ENCODE measurements at regions not wholly inside any gene's neighbourhood (a gene's known extent, or its start where the extent isn't known, plus 50 kb on each side); places are given as distances from the start of the nearest gene placed in this dataset.

DNA sequence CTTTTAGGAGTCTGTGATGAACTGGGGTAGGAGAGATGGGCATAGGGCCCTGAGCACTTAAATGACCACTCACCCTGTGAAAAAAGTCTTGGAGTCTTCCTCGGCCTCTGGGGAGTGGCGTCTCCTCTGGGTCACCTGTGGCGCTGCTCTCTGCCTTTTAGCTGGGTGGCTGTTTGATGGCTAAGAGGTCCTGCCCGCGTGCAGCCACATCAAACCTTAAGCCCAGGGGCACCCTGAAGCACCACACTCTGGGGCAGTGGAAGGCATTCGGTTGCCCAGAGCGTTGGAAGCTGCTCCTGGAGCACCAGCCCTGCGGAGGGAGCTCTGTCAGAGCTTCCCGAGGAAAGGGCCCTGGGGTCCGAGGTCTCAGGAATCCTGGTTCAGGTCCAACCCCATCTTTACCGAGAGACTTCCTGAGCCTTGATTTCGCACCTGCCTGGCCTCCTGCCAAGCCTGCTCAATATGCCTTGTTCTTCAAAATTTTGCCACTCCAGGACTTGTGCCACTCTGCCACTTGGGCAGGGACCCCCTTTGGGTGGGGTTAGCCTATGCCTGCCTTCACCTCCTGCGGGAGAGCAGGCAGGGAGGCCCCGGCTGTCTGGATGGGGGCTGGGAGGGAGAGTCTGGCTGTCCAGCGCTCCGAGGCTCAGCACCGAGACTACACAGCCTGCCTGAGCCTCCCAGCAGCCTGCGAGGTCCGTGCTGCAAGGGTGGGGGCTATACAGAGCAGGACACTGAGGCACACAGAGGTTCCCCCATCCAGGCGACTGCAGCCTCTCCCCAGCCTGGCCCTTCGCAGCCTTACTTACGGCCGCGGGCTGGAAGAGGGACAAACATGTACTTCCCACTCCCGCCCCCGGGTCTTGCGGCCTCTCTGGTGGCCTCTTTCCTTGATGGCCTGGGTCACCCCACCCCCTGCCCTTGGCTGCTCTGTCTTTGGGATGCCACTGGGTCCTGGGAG lies 63.4 kb upstream of the RNU6ATAC start:
- DNase-seq (ENCODE audit: low spot score): no peak

- DNase-seq (ENCODE audit: low spot score): no peak
Measured at GRCh38 chr9:134228649-134229048, 64.3 kb upstream of the RNU6ATAC start.

- no peak for DNase-seq (ENCODE audit: low spot score)
Measured at GRCh38 chr9:134229466-134230091, 65.2 kb upstream of the RNU6ATAC start.

DNA sequence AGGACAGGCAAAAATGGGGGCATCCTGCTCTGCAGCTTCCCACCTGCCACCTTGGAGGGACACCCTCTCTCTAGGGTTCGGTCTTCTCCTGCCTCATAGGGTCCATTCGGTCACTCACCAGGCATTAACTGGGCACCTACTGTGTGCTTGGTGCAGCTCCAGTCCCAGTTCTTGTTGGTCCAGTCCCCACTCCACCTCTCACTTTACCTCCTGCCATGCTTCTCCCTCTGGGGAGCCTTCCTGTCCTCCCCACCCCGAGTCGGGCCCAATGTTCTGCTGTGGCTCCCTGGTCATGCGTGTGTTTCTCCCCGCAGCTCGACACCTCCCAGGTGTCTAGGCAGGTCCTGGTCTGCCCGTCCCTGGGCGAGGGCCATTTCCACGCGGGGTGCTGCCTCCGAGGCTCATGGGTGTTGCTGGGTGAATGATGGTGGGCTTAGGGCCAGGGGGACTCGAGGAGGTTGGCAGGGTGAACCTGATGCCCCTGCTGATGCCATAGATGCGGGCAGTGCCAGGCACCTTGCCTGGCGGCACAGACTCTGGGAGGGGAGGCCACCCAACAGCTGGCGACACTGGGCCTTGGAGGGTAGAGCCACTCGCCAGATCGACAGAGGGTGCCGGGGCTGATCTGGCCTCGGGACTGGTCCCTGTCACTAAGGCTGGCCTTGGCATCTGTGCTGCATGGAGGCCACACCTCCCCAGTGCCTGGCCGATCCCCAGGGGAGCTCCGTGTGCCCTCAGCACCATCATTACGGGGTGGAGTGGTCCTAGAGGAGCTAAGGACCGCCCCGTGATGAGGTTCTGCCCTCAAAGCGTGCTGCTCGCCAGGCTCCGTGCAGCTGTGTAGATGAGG lies 66.0 kb upstream of the RNU6ATAC start:
- DNase-seq (ENCODE audit: low spot score): no peak

DNA sequence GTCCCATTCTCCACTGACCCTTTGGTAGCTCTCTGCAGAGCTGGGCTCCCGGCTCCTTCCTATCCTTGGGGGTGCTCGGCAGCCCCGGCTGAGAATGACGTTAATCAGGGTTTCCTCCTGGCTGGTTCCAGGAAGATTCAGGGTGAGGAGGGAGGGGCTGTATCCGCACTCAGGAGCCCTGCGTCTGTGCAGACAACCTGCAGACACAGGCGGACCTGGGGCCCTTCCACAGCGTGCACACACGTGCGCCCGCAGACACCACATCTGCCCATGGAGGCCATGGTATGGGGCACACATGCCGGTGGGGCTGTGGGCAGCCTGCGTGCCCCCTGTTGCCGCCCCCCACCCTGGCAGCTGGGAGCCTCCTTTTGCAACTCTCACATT lies 66.6 kb upstream of the RNU6ATAC start:
- no peak for DNase-seq (ENCODE audit: low spot score)

DNA sequence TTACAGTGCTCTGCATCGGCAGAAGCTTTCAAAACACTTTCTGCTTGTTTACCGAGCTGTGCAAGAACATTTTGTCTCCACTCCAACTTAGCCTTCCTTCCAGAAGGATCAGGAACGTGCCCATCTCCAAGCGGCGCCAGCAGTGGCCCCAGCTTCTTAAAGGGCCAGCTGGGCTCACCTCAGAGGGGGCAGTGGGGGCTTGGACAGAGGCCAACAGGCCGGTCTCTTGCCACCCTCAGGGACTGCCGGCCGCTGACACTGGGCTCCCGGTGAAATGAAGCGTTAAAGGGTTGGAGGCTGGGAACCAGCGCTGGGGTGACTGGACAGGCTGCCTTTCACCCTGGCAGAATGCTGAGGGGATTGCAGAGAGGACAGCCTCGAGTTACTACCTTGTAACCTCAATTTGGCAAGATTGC lies 67.0 kb upstream of the RNU6ATAC start:
- peak; percentile 27 for DNase-seq (ENCODE audit: low spot score)

DNA sequence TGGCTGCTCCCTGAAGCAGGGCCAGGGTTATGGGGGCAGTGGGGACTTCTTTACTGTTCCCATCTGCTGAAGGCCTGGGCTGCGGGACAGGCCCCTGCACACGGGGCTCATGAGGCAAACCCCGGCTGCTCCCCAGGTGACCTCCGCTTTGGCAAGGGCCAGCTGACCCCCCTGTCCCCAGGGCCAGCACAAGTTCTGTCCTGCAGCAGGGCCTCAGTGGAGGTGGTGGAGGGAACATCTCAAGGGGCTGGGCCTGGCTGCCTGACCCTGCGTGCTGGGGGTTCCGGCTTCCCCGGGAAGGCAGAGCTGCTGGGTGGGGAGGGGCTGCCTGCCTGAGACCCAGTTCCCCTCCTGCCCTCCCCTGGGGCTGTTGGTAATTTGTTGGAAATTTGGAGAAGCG lies 67.4 kb upstream of the RNU6ATAC start:
- DNase-seq (ENCODE audit: low spot score): no peak

GRCh38 chr9:134233022-134233421 lies 68.7 kb upstream of the RNU6ATAC start:
- no peak for DNase-seq (ENCODE audit: low spot score)

GRCh38 chr9:134234001-134234660 lies 69.8 kb upstream of the RNU6ATAC start:
- peak; percentile 87 for DNase-seq (ENCODE audit: low spot score)

DNA sequence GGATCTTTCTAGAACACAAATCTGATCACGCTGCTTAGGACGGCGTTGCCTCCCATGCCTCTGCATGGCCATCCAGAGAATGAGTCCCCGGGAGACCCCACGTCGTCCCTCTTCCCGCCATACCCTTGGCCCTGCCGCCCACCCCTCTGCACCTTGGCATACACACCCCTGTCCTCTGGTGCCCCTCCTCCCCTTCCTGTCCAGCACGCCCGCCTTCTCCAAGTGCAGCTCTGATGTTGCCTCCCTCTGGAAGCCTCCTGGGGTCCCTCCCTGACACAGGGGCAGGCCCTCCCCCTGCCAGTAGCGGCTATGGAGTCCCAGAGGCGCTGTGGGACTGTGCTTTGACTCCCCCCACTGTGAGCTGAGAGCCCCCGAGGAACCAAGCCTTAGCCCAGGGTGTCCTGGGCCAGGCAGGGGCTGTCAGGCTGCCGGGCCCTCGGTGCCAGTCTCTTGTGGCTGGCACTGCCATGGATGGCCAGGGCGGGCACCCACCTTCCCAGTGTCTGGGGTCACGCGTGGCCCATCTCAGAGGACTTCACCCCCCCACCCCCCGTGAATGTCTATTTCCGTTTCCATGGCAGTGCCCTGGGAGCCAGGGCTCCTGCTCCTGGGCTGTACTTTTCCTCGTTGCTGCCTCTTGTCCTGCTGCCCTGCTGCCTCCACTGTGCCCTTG lies 70.5 kb upstream of the RNU6ATAC start:
- DNase-seq (ENCODE audit: low spot score): no peak

DNA sequence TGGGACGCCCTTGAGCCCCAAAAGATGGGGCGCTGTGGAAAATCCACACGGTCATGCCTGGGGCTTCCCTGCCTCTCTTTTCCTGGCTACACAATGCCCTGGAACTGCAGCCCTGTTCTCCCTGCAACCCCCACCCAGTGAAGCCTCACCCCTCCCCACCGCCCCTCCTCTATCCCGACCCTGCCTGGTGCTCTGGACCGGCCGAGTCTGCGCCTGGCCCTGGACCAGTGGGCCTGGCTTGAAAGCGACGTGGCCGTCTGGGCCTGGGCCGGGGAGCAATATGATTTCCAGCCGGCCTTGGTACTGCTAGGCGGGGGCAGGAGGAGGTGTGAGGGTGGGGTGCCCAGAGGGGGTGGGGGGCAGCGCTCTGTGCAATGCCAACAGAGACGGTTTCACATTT lies 71.0 kb upstream of the RNU6ATAC start:
- no peak for DNase-seq (ENCODE audit: low spot score)

- no peak for DNase-seq (ENCODE audit: low spot score)
Measured at GRCh38 chr9:134236001-134236421, 71.6 kb upstream of the RNU6ATAC start.

DNA sequence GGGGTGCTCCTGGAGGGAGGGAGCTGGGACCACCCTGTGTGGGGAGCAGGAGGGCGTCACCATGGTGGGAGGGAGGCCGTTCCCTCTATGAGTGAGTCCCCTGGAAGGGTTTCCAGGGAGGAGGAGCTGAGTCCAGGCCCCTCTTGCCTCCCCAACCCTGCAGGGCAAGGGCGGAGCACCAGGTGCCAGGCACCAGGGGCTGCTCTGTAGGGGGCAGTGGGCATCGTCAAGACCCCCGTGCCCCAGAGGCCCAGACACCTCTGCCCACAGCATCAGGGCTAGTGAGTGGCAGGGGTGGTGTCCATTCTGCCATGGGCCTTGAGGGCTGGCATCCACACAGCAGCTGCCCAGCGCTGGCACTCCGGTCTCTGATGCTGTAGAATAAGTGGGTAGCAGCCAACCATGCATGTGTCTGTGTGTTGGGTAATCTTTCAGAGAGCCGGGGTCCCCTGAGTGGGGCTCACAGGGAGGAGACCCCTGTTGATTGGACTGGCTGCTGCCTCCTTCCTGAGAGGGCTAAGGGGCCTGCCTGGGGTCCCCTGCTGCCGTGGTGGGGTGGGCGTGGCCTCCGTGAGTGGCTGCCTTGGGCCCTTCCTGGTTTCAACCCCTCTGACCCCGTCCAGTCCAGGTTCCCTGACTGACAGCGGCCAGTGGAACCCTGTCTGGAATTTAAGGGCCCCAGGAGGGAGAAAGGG lies 72.7 kb upstream of the RNU6ATAC start:
- no peak for DNase-seq (ENCODE audit: low spot score)

DNA sequence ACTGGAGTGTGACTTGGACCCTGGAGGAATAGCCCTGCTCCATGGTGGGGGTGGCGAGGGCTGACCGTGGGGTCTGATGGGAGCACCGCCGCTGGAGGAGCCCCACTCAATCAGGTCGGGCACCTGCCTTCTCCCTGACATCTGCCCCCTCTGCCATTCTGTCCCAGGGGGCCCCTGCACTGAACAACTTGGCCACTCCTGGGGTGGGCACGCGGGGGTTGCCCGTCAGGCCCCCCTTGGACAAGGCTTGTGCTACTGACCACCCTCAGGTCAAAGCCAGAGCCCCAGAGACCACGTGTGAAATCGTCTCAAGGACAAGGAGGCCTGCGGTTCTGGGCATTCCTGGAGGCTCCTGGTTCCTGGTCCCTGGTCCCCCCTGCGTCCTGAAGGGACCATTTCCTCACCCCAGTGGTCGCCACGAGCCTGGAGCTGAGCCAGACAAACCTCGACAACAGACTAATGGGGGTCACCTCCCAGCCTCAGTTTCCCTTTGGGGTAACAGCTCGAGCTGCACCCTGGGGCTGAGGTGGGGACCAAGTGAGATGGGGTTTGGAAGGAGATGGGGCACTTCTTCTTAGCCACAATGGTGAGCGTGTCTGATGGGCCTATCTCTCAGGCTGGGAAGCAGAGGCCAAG lies 73.4 kb upstream of the RNU6ATAC start:
- no peak for DNase-seq (ENCODE audit: low spot score)

DNA sequence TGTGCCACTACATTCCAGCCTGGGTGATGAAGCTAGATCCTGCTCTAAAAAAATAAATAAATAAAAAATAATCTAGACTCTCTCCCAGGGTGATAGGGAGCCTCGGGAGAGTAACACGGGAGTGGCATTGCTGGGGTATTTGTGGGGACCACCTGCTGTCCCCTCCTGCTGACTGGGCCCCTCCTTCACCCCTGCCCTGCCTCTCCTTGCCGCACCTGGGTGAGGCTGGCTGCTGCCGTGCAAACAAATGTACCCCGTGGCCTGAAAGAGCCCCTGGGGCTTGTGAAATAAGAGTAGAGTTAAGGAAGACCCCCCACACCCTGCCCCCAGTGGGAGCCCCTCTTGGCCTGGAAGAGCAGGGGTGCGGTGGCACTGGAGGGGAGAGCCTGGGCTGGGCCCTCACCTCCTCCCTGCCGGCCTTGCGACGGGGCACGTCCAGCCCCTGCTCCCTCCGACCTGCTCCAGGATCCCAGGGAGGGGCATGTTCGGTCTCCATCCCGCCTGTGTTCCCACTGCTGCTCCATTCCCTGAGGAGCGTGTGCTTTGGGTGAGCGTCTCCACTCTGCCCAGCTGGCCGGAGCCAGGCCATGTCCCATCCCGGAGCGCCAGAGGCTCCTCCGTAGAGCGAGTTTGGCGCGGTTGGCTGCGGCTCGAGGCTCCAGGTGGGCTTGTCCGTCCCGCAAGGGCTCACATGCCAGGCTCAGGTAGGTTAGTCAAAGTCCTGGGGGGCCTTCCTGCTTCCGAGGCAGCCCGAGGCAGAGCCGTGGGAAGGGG lies 75.0 kb upstream of the RNU6ATAC start:
- DNase-seq (ENCODE audit: low spot score): no peak

DNA sequence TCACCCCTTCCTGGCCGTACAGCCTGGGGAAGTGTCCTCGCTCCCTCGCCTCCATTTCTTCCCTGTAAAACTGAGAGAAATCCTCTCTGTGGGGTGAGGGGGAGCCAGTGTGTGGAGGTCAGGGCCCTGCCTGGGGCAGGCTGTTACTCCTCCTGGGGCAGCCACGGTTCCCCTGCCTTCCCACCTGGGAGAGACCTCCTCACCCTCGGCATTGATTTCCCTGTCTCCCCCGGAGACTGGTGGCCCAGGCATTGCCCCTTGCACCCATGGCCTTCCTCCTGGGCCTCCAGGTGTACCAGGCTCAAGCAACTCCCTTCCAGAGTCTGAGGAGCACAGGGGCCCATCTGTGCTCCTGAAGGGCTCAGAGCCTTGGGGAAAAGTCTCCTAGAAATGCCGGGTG lies 75.6 kb upstream of the RNU6ATAC start:
- DNase-seq (ENCODE audit: low spot score): no peak

- no peak for DNase-seq (ENCODE audit: low spot score)
Measured at GRCh38 chr9:134240361-134240760, 76.0 kb upstream of the RNU6ATAC start.

DNA sequence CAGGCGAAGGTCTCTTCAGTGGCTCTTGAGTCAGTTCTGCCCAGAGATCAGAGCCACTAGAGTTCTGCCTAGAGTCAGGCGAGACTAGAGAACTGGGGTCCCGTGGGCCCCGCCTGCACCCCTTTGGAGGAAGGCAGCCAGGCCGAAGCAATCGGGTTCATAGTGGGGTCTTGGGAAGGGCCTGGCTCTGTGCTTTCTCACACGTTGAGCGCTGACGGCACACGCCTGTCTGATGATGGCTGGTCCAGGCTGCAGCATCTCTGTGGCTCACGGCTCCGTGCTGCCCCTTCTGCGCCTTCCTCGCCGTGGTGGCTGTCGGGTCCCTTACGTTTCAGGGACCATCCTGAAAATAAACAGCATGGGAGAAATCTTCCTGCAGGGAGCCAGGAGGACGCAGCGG lies 78.3 kb upstream of the RNU6ATAC start:
- DNase-seq (ENCODE audit: low spot score): no peak

DNA sequence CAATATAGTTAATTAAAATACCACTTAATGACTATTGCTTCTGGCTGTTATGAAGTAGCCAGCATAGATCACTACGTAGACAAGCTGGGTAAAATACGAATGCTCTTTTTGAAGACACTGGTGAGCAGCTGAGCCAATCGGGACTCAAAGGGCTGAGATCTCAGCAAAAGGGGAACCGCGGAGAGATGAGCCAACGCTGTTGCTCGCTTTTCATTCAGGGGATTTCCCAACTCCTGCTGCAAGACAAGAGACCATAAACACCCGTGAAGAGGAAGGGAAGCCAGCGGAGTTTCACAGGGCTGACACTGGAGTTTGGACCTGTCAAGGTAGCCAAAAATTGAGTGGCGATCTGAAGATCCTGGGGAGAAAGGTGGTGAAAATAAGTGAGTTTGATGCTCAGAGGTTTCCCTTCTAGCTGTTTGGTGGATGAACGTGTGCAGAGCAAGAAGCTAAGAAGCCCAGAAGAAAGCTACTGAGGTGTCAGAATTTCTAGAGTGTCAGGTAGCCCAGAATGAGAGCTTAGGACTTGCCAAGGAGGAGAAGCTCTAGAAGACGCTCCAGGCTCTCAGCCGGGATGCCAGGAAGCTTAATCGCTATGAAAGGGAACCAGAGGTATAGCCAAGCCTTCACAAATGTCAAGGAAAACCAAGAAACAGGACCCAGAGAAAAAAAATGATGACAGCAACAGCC lies 79.6 kb upstream of the RNU6ATAC start:
- DNase-seq (ENCODE audit: low spot score): no peak

Measured in cerebellar cortex (tissue), 1 donor.